ENCODE measurements at regions not wholly inside any gene's neighbourhood (a gene's known extent, or its start where the extent isn't known, plus 50 kb on each side); places are given as distances from the start of the nearest gene placed in this dataset.

GRCh38 chr18:73660931-73661856, 486.4 kb downstream of the FBXO15 start:
- no peak for TF ChIP-seq POLR2A (IDR thresholded peaks at IDR 0.05)
- no peak for TF ChIP-seq CTCF (IDR thresholded peaks at IDR 0.05)

Measured in thyroid gland (tissue), 4 donors.